ENCODE measurements at regions not wholly inside any gene's neighbourhood (a gene's known extent, or its start where the extent isn't known, plus 50 kb on each side); places are given as distances from the start of the nearest gene placed in this dataset.

- TF ChIP-seq CTCF (IDR thresholded peaks at IDR 0.05) = no peak
- no peak for TF ChIP-seq POLR2A (IDR thresholded peaks at IDR 0.05)
- TF ChIP-seq EP300 (IDR thresholded peaks at IDR 0.05) = no peak
Measured at GRCh38 chr6:164859816-164860215, 449.6 kb downstream of the C6orf118 start.

Measured in tibial nerve (tissue), 4 donors.